NCI-H1930 (cell line): ENCODE measurements at regions not wholly inside any gene's neighbourhood (a gene's known extent, or its start where the extent isn't known, plus 50 kb on each side); places are given as distances from the start of the nearest gene placed in this dataset.

Experiments
- DNase-seq, 2 experiments: peaks; one replicate each; lab custom pipeline; 2025; lab: John Stamatoyannopoulos, UW

DNA sequence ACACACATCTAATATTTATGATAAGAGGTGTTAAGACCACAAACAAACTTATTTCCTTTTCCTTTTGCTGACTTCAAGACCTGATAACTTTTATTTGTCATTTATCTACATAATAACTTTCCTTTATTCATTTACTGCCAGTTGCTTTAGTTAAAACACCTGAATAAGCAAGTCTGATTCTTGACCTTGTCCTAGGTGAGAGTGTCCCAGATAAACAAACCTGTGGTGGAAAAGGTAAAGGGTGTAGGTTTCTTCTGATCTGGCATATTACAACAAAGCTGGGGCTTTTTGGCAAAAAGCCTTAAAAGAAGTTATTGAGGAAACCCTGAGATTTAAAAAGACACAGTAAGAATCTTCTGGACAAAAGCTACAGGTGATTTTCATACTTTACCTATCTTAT is 191.5 kb downstream of the ZBBX start:
- no peak for DNase-seq

DNA sequence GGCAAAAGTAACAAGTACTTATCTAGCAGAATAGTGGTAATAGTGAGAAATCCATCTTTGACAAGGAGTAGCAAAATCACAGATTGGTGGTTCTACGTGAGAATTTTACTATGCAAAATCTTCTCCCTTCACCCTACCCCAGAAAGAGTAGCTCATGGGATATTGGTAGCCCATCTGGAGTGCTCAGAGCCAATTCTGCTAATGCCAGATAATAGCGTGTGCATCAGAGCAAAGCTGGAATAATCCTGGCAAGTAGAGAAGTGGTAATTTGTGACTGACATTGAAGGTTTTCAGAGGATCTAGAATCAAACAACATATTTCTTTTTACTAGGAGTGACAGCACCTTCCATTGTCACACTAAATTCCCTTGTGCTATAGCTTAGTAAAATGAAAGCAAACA is 192.9 kb downstream of the ZBBX start:
- no peak for DNase-seq

DNA sequence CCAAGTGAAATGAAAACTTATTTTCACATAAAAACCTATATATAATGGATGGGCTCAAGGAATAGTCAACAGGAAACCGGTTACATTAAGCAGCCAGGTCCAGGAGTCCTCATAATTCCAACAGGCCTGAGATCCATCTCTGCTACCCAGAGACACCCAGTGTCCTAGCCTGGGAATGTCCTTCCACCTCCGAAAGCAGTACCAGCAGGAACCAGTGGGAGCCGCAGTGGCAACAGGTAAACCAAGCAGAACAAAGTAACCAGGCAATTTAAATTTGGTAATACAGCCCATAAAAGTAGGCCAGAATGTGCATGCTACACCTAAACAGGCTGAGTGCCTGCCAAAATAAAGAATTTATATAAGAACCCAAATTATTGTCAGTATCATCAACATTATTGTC is 195.6 kb downstream of the ZBBX start:
- DNase-seq, result no peak

DNA sequence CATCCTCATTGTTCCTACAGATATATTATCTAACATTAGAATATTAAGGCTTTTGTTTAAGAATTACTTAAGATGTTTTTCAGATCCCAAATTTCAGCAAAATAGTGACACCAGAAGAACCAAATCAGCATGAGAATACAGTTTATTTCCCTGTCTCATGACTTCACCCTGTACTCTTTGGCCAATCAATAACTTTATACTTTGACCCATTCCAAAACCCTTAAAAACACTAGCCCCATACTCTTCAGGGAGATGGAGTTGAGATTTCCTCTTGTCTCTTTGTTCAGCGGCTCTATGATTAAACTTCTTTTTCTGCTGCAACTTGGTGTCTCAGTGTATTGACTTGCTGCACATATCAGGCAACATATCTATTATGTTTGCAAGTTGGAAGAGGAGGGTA is 207.7 kb downstream of the ZBBX start:
- no peak for DNase-seq

DNA sequence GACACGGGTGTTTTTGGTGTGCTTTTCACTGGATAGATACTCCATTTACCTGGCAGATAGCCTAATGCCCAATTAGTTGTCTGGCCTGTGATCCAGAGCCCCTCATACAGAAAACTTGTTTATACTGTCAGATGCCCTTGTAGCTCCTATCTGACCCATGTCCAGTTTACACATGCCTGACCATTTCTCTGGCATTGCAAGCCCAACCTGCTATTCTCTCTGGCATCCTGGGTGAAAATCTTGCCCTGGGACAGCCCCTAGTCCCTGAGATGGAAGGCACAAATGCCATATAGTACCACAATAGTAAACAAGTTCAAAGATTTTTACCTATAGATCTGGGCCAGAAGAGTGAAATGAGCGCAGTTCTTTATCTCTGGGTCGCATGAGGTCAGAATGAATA is 212.6 kb downstream of the ZBBX start:
- no peak for DNase-seq

DNA sequence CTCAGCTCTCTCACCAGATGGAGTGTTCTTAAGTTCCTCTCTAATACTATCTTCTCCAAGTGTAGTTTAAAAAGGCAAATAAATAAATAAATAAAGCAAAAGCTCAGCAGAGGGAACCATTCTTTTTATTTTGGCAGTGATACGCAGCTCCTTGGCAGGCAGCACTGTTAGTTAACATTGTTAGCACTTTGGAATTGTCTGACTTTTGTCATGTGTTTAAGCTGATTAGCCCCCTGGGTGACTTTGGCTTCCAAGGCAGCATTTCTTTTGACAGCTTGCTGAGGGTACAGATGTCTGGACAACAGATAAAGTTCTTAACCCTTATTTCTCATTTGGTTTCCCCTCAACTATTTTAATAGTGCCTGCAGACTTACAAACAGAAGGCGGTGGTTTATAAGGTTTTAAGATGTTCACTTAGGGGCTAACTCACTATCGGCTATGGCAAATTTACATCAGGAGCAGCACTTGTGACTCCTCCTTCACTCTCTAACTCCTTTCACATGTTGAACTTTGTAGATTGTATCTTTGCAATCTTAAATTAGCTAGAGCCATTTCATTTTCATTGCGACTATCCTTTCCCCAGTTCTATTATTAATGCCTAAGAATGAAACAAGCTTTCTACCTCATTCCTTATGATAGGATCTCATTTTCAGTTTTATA is 213.4 kb downstream of the ZBBX start:
- DNase-seq, result no peak

DNA sequence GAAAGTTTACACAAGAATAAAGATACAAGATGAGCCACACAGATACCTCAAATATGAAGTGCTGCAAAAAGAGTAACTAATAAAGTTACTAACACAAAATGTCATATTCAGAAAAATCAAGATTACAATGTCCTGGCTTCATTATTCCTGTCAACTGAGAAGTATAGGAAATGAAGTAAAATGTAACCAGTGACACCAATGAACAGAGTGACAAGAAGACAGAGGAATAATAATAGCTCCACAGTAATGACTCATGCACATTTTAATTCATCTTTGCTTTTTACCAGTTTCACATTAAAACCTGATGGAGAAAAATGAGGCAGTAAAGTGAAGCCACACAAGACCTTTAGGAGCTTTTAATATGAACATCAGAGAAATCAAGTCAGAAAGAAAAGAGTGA is 214.1 kb downstream of the ZBBX start:
- DNase-seq, result no peak

DNA sequence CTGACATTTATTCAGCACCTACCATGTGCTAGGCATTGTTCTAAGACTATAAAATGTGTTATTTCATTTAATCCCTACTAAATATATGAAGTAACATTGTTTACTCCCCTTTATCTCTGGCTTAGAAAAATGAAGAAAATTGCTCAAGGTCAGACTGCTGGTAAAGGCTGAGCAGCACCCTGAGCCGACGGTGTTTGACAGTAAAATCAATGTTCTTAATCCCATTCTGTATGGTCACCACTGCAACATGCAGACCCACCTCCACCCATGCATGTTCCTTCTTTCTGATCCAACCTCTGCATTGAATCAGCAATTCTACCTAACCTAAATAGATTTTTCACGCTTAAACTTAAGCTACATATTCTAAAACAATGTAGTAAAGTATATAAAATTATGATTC is 216.5 kb downstream of the ZBBX start:
- no peak for DNase-seq

DNA sequence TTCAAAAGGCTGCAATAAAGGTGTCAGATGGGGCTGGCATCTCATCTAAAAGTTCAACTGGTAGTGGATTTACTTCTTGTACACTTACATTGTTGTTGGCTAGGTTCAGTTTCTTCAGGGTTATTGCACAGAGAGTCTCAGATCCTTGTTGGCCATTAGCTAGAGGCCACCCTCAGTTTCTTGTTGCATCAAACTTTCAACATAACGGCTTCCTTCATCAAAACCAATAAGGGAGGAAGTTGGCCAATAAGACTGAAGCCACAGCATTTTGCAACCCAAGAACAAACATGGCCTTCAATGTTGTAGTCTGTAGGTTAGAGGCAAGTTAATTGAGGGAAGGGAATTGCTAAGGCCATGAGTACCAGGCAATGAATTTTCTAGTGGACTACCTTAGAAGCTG is 218.0 kb downstream of the ZBBX start:
- no peak for DNase-seq

DNA sequence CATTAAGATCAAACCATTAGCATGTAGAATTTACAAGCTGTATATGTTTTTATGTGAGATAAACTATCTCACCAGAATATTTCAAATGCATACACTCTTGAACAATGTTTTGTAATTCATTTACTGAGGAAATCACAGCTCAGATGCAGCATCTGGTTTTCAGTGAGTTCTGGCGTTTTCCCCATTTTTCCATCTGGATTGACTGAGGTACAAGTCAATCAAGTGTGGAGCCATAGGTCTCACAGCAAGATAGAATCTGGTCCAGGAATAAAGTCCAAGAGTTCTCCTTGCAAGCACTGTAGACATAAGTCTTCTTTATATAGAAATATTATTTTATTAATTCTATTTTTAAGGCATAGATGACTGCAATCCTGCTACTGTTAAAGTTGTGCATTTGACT is 219.3 kb downstream of the ZBBX start:
- no peak for DNase-seq

DNA sequence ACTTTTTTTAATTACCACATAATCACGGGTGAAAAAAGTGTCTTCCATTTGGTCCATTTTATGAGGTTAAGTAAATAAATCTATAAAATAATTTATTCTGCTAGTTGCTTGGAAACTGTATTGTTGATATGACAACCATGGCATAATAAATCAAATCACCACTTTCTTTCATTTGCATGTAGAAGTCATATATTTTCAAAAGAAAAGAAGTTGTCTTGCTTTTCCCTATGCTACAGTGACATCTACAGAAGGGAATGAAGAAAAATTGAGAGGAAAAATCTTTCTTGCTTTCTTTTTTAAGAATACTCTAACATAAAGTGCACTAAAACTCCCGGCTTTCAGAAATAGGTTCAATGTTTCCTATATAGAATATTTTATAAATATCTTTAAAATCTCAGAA is 228.5 kb downstream of the ZBBX start:
- no peak for DNase-seq

DNA sequence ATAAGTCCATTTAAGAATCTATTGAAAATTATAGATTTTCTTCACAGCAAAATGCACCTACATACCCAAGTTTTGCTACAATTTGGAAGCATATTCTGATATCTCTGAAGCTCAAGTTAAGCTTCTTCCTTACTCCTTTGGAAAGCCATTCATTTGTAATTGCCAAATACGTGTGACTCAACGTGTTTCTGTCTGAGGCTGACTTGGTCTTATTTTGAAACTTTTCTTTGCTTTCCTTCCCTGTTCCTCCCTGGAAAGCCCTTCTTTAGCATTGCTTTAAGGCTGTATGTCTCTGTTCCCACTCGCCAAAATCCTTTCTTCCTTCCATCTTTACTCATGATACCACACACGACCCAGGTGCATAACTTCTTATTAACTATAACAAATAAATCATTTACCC is 232.0 kb downstream of the ZBBX start:
- no peak for DNase-seq

DNA sequence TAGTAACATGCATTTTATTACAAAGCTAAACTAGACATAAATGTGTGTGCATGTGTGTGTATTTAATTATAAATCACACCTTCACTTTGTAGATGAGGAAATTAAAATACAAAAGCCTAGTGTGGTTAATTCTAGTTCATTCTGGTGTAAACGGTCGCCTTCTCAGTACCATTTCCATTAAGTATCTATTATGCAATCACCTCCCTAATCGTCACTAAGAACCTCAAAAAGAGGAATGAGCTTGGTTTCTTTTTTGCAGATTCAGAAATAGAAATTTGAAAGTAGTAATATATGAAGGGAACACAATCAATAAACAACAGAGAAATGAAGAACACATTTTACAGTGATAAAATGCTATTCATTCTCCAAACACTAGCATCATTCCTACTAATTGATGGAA is 233.2 kb downstream of the ZBBX start:
- no peak for DNase-seq

DNA sequence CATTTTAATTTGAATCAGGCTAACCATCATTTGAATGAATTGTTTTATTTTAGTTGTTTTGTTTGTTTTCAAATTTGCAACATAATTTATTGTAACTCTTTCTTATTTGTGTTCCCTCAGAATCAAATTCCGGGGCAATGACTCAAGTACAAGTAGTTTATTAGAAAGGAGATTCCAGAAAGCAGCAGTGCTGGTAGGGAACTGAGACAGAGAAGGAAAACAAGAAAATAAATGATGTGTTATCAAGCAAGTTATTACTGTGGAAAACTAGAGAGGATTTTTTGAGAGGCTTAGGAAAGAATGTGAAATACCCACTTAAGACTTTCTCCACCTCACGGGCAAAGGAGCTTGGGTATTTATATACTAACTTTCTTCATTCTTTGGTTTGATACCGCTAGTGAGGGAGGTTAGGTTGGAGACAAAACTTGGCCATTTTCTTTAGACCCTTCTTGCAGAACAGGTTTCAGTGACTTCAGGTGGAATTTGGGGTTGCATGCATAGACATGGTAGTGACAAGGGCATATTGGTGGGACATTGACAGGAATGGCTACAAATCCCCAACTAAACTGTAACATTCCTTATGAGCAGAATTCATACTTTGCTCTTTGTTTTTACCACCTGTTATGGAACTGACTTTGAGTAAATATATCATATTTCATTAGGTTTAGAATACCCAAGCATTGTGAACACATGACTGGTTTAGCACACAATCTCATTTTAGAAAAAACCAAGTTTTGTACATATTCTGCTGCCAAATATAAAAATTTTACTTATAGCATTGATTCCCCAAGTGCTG is 254.3 kb downstream of the ZBBX start:
- no peak for DNase-seq

DNA sequence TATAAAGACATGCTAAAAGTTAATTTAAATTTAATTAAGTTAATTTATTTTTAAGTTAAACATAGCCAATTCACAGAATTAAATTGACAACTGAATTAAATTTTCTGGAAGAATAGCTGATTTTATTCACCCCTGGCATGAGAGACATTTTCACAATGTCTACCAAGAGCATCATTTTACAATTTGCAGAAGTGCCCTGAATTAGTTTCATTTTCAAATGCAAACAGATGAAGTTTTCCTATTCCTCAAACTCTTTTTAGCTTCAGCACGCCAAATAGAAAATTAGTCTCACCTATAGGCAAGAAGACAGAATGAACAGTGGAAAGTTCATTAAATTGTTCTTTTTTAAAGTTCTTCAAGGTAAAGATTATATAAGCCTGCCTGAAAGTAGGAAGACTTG is 259.3 kb downstream of the ZBBX start:
- no peak for DNase-seq

DNA sequence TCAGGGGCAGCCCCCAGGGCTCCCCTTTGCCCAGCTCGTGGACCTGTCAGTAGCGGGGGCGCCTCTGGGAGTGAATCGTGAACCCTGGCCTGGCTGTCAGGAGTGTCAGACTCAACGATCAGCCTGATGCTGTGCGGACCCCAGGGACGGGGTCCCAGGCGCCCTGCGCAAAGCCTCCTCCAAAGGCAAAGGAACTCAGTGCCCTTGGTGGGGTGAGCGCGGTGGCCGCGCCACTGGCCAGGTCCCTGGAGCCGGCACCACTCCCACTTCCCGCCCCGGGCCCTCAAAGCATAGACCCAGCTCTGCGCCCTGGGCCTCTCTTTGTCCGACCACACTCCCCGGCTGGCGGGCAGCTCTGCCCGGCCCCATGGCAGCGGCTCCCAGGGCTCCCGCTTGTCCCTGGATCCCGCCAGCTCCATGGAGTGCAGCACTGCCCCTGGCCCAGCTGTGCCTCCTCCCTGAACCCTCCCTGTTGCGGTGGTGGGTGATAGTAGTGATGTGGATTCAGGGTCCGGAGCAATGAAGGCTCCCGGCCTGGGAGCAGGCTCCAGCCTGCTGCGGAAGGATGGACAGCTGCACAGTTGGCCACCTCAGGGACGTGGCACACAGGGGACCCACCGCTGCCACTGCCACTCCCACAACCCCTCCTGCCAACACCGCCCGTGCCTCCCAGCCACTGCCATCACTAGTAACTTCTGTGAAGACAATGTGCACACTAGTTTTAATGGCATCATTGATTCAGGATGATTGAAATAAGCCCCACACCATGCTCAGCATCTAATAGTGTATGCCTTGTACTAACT is 263.8 kb downstream of the ZBBX start:
- no peak for DNase-seq

DNA sequence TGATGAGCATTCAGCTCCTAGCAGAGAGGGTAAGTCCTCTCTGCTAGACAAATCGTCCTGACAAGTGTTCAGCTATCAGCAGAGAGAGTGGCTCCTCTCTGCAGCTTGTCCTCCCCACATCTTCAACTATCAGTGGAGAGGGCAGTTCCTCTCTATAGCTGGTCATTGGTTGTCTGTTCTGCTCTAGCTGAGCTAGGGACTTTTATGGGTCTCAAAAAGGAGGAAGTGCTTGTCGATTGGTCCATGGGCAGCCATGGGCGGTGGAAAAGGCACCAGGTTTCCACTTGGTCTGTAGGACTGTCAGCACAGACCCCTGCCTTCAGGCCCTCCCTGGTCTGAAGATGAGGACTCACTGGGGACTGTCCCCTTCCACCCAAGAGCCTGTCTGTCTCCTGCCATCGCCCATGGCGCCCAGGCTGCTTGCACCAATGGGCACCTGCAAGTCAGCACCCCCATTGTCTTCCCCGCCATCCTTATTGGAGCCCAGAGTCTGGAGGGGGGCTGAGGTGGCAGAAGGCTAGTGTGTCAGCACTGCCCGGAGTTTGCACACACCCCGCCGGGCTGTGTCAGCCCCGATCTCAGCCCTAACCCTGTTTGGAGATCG is 264.7 kb downstream of the ZBBX start:
- no peak for DNase-seq

DNA sequence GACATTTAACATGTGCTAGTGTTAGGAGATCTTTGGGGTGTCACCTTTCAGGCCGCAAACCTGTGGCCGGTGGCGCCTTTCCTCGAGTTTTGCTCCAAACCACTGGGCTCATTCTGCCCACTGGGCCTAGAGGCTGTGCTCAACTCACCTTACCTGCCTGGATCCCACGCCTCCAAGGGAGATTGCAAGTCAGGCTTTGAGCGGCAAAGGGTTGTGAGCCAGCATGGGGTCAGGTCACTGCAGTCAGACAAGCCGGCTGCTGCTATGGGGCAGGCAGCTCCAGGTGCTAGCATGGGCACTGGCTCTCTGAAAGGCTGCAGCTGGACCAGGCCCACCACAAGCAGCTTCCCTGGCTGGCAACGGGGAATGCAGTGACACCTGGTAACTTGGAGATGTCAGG is 265.5 kb downstream of the ZBBX start:
- no peak for DNase-seq

DNA sequence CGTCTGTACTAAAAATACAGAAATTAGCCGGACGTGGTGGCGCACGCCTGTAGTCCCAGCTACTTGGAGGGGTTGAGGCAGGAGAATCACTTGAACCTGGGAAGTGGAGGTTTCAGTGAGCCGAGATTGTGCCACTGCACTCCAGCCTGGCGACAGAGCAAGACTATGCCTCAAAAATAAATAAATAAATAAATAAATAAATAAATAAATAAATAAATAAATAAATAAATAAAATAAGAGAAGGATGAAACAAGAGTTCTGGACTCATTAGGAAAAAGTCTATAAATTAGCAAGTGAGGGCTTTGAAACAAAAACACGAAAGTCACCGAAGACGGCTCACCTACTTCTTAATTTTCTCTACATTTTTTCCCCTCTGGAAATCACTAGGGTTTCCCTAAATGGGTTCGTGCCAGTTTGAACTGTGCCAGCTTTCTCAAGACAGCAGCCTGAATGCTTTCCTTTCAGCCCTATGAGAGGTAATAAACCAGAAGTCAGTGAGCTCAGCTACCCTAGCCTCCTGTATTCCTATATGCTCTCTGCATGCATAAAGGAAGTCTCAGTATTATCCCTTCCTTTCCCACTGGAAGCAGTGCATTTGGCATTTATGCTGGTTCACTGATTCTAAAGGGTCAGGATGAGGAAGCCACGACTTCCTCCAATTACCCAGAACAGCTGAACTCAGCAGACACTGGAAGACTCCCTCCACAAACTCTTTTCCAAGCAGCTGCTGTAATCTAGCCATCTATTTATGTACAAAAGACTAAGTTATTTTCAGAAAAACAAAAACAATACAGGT is 266.9 kb downstream of the ZBBX start:
- no peak for DNase-seq

DNA sequence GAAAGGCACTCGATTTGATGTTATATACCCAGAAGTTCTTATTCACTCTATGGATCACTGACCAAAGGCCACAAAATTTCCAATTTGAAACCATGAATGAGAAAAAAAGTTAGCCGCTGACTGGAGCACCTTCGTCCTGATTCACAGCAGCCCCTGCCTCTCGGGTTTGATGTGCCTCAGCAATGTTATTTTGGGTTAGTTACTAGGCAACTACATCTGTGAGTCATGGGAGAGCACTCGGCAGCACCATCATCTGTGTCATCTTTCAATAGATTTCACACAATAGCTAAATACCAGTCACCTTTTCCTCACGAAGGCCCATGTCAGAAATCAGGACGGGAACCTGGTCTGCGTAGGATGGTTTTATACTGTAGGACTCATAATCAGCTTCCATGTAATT is 269.2 kb downstream of the ZBBX start:
- DNase-seq, result no peak

DNA sequence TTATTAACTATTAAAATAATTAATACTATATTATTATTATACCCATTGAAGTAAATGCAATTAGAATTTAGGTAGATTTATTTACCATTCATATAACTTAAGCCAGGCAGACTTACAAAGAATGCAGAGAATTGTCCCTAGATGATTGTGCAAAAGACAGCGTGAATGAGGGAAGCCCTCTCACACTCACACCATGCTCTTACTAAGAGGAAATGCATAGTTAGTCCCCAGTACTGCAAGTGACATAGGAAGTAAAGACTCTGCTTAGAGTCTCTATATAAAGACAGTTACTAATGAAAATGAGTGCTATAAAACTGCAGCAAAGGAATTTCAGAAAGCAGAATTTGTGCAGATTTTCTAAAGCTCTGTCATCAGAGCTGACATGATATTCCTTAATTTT is 270.4 kb downstream of the ZBBX start:
- DNase-seq, result no peak

DNA sequence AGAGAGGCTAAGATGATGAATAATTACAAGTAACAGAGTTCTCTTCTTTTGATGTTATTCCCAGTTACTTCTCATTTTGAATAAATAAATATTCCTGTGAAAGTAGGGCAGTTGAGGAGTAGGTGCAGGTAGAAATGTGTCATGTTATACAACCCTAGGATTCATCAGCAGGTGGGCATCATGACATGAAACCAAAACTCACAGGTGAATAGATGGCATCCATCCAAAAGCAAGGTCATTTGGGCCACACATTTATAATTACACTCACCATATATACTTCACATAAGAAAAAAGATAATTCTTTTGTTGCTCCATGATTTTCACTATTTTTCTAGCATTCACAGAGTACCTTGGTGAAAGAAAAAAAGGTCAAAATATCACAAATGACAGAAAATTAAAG is 273.6 kb downstream of the ZBBX start:
- DNase-seq, result no peak
